ENCODE measurements at regions not wholly inside any gene's neighbourhood (a gene's known extent, or its start where the extent isn't known, plus 50 kb on each side); places are given as distances from the start of the nearest gene placed in this dataset.

DNA sequence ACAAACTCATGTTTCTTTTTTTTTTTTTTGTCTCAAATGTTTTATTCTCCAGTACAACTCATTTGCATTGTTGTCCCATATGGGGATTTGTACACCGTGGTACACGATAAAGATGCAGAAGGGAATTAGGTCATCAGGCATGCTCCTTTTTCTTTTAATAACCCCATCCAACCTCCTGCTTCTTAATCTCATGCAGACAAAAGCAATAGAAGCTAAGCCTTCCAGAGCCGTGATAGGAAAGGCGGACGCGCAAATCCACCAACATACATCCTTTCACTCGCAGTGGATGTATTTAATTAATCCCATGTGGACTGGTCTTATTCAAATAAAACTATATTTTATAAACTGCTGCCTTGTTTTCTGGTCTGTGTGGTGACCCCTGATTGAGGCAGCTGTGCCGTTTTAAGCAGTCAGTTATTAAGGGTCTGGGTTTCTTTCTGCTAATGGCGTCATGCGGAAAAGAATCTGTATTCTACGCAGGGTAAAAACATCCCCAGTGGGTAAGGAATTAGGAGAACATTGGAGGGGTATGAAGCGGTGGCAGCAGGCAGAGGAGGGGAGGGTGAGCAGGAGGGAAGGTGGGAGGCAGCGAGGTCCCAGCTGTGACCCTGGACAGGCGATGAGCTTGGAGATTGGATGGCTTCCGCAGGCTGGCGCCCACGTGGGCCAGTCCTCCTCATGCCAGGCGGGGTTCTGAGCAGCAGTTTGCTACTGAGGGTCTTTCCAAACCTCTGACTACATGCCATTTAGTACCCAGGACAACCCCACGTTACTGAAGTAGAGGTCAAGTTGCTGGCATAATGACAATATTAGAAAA, 172.8 kb downstream of the LINC00237 start:
- Histone ChIP-seq H3K4me3 (no peak overlapping the region), H3K4me1 (no peaks in the 10 kb centered on the region), H3K27ac (no peak overlapping the region), H3K4me2 (no peak overlapping the region), H3K9me3 (no peaks in the 10 kb centered on the region)
- ChIA-PET POLR2A (no interaction called here), CTCF (interaction anchor here (0.9 to 1.3 kb wide), 2 partner anchors 16 to 22 kb away, joined by 3 to 4 read pairs; no protein-coding TSS in a partner anchor)
- TF ChIP-seq, protein P1, sequence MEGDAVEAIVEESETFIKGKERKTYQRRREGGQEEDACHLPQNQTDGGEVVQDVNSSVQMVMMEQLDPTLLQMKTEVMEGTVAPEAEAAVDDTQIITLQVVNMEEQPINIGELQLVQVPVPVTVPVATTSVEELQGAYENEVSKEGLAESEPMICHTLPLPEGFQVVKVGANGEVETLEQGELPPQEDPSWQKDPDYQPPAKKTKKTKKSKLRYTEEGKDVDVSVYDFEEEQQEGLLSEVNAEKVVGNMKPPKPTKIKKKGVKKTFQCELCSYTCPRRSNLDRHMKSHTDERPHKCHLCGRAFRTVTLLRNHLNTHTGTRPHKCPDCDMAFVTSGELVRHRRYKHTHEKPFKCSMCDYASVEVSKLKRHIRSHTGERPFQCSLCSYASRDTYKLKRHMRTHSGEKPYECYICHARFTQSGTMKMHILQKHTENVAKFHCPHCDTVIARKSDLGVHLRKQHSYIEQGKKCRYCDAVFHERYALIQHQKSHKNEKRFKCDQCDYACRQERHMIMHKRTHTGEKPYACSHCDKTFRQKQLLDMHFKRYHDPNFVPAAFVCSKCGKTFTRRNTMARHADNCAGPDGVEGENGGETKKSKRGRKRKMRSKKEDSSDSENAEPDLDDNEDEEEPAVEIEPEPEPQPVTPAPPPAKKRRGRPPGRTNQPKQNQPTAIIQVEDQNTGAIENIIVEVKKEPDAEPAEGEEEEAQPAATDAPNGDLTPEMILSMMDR (IDR thresholded peaks at IDR 0.05) = no peak
- TF ChIP-seq MAFK (IDR thresholded peaks at IDR 0.05; ENCODE audit: partially characterized antibody) (no peak), NPAS2 (CRISPR knock-in tag; IDR thresholded peaks at IDR 0.05; ENCODE audit: borderline replicate concordance) (no peak), TFCP2L1 (CRISPR knock-in tag; IDR thresholded peaks at IDR 0.05) (no peak), RFX5 (IDR thresholded peaks at IDR 0.05) (no peak), CBX8 (IDR thresholded peaks at IDR 0.05) (0 out of 2 replicates have a peak, but pooled peaks have one; percentile 12), CBX2 (IDR thresholded peaks at IDR 0.05; ENCODE audit: borderline replicate concordance, low read depth) (no peak)
- TF ChIP-seq, protein P2, sequence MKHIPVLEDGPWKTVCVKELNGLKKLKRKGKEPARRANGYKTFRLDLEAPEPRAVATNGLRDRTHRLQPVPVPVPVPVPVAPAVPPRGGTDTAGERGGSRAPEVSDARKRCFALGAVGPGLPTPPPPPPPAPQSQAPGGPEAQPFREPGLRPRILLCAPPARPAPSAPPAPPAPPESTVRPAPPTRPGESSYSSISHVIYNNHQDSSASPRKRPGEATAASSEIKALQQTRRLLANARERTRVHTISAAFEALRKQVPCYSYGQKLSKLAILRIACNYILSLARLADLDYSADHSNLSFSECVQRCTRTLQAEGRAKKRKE (CRISPR knock-in tag; IDR thresholded peaks at IDR 0.05; ENCODE audit: low read depth) = no peak
- no peak for DNase-seq (ENCODE audit: low read depth in 1 of 2, low spot score in 1 of 2)
- ATAC-seq = no peak
- 47% methylated on average over 19 of the region's 19 CpGs for WGBS (ENCODE audit: missing lambda C conversion rate)
- no peak for FAIRE-seq

DNA sequence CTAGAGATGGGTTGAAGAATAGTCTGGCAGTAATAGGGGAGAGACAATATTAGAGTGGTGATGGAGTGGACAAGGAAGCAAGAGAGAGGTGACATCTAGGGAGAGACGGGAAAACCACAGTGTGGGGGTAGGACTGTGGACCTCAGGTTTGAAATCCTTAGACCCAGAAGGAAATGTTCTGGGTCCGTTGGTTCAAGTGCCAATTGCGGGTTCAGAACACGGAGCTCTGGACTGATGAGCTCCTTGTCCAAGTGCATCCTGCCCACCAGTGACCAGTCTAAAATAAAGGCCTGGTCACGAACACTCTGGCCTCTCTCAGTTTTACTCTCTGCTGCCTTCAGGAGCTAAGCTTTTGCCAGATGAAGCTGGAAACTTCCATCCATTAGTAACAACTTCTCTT, 174.0 kb downstream of the LINC00237 start:
- Histone ChIP-seq H3K4me2 (no peak overlapping the region), H3K4me3 (no peak overlapping the region), H3K9me3 (no peaks in the 10 kb centered on the region), H3K4me1 (no peaks in the 10 kb centered on the region), H3K27ac (no peak overlapping the region)
- ChIA-PET CTCF (no interaction called here), POLR2A (no interaction called here)
- TF ChIP-seq CHD2 (IDR thresholded peaks at IDR 0.05; ENCODE audit: low read length, partially characterized antibody) = no peak
- no peak for TF ChIP-seq HOXB5 (CRISPR knock-in tag; IDR thresholded peaks at IDR 0.05)
- no peak for TF ChIP-seq EHF (CRISPR knock-in tag; IDR thresholded peaks at IDR 0.05)
- no peak for TF ChIP-seq POLR2A (IDR thresholded peaks at IDR 0.05; ENCODE audit: low read length)
- no peak for TF ChIP-seq HDAC2 (IDR thresholded peaks at IDR 0.05)
- TF ChIP-seq, protein P3, sequence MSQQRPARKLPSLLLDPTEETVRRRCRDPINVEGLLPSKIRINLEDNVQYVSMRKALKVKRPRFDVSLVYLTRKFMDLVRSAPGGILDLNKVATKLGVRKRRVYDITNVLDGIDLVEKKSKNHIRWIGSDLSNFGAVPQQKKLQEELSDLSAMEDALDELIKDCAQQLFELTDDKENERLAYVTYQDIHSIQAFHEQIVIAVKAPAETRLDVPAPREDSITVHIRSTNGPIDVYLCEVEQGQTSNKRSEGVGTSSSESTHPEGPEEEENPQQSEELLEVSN (IDR thresholded peaks at IDR 0.05; ENCODE audit: borderline replicate concordance, low read depth) = no peak
- TF ChIP-seq JUNB (IDR thresholded peaks at IDR 0.05) = no peak
- TF ChIP-seq, protein P4, sequence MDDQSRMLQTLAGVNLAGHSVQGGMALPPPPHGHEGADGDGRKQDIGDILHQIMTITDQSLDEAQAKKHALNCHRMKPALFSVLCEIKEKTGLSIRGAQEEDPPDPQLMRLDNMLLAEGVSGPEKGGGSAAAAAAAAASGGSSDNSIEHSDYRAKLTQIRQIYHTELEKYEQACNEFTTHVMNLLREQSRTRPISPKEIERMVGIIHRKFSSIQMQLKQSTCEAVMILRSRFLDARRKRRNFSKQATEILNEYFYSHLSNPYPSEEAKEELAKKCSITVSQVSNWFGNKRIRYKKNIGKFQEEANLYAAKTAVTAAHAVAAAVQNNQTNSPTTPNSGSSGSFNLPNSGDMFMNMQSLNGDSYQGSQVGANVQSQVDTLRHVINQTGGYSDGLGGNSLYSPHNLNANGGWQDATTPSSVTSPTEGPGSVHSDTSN (IDR thresholded peaks at IDR 0.05) = no peak
- TF ChIP-seq SMC3 (IDR thresholded peaks at IDR 0.05) = no peak
- no peak for TF ChIP-seq NPAS2 (CRISPR knock-in tag; IDR thresholded peaks at IDR 0.05; ENCODE audit: borderline replicate concordance)
- TF ChIP-seq, protein P5, sequence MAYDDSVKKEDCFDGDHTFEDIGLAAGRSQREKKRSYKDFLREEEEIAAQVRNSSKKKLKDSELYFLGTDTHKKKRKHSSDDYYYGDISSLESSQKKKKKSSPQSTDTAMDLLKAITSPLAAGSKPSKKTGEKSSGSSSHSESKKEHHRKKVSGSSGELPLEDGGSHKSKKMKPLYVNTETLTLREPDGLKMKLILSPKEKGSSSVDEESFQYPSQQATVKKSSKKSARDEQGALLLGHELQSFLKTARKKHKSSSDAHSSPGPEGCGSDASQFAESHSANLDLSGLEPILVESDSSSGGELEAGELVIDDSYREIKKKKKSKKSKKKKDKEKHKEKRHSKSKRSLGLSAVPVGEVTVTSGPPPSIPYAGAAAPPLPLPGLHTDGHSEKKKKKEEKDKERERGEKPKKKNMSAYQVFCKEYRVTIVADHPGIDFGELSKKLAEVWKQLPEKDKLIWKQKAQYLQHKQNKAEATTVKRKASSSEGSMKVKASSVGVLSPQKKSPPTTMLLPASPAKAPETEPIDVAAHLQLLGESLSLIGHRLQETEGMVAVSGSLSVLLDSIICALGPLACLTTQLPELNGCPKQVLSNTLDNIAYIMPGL (CRISPR knock-in tag; IDR thresholded peaks at IDR 0.05; ENCODE audit: borderline replicate concordance) = no peak
- TF ChIP-seq RNF2 (IDR thresholded peaks at IDR 0.05; ENCODE audit: borderline replicate concordance, low read depth) = no peak
- no peak for TF ChIP-seq RARB (CRISPR knock-in tag; IDR thresholded peaks at IDR 0.05)
- TF ChIP-seq HOXB13 (CRISPR knock-in tag; IDR thresholded peaks at IDR 0.05; ENCODE audit: low read depth) = no peak
- no peak for TF ChIP-seq NFE2L2 (conservative IDR thresholded peaks at IDR 0.05; ENCODE audit: low read length)
- TF ChIP-seq JUN (IDR thresholded peaks at IDR 0.05) = no peak
- TF ChIP-seq ZNF302 (CRISPR knock-in tag; IDR thresholded peaks at IDR 0.05) = no peak
- no peak for TF ChIP-seq FOSB (CRISPR knock-in tag; IDR thresholded peaks at IDR 0.05)
- no peak for DNase-seq (ENCODE audit: low read depth in 1 of 2, low spot score in 1 of 2)
- WGBS (ENCODE audit: missing lambda C conversion rate) = 4% methylated on average over 5 of the region's 5 CpGs
- no peak for ATAC-seq
- FAIRE-seq = no peak
